AG04449 (cell line): ENCODE measurements at regions not wholly inside any gene's neighbourhood (a gene's known extent, or its start where the extent isn't known, plus 50 kb on each side); places are given as distances from the start of the nearest gene placed in this dataset.

Experiments
- CTCF ChIA-PET: fragments of 350-600 bp; formaldehyde crosslinking; extraction: SDS; loops from one replicate; lab custom pipeline; 2021; ENCODE audit warnings: antibody characterized with exemption; lab: Yijun Ruan, JAX
- POLR2A ChIA-PET: fragments of 400-600, 350-600 bp; formaldehyde crosslinking; extraction: SDS; loops from one replicate; lab custom pipeline; 2020; ENCODE audit warnings: antibody characterized with exemption, inconsistent platforms; lab: Yijun Ruan, JAX
- DNase-seq: peaks from one replicate; pipeline ENCODE4 v3.0.0-alpha.2; 2010; ENCODE audit warnings: low read depth, low spot score
- H3K4me3 ChIP-seq: 2 replicates; pipeline ENCODE4 v1.5.1; 2011; ENCODE audit warnings: low read depth, mild to moderate bottlenecking, control low read depth, low read length
- CTCF ChIP-seq: IDR thresholded peaks from one replicate; pipeline ENCODE4 v1.5.1; 2011; ENCODE audit warnings: mild to moderate bottlenecking, moderate library complexity, low read length, control low read depth, inconsistent platforms; ENCODE audit not compliant: insufficient read depth; ENCODE audit errors: missing control alignments

GRCh38 chr5:103498800-103499551, 63.6 kb downstream of the NUDT12 start:
- H3K4me3 ChIP-seq, result no peak overlapping the region
- TF ChIP-seq CTCF, result no peak
- CTCF ChIA-PET, result interaction anchor here (0.9 to 1.6 kb wide), 2 partner anchors 12 to 266 kb away, joined by 3 to 4 read pairs; no protein-coding TSS in a partner anchor
- POLR2A ChIA-PET, result no interaction called here
- DNase-seq, result no peak

DNA sequence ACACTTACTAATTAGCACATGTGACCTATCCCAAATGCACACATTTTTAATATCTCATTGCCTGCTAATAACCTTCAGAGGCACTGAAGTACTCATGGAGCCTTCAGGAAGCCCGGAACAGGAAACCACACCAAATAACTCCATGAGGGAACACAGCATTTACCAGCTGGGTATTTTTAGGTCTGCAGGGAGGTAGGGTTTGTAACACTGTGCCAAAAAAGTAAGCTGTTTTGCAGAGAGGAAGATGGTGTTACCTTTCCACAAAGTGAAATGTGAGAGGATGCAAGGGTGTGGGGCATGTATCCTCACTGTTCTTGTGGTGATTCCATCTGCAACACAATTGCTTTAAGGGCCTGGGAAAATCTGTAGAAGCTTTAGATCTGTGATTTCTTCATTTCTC, 64.4 kb downstream of the NUDT12 start:
- H3K4me3 ChIP-seq, result no peak overlapping the region
- no peak for TF ChIP-seq CTCF
- CTCF ChIA-PET, result interaction anchor here (0.9 to 1.6 kb wide), 2 partner anchors 11 to 265 kb away, joined by 3 to 4 read pairs; no protein-coding TSS in a partner anchor
- POLR2A ChIA-PET, result no interaction called here
- DNase-seq, result no peak

- POLR2A ChIA-PET, result no interaction called here
- TF ChIP-seq CTCF, result no peak
- CTCF ChIA-PET, result no interaction called here
- H3K4me3 ChIP-seq, result no peak overlapping the region
- DNase-seq, result no peak
Observed at GRCh38 chr5:103497781-103498180, 64.8 kb downstream of the NUDT12 start.

GRCh38 chr5:103490030-103490739, 72.4 kb downstream of the NUDT12 start:
- ChIA-PET POLR2A (no interaction called here), CTCF (interaction anchor here (7.4 kb wide), 1 partner anchor 15 kb away, joined by 62 read pairs; no protein-coding TSS in a partner anchor)
- TF ChIP-seq CTCF, result no peak
- no peak overlapping the region for H3K4me3 ChIP-seq
- no peak for DNase-seq

DNA sequence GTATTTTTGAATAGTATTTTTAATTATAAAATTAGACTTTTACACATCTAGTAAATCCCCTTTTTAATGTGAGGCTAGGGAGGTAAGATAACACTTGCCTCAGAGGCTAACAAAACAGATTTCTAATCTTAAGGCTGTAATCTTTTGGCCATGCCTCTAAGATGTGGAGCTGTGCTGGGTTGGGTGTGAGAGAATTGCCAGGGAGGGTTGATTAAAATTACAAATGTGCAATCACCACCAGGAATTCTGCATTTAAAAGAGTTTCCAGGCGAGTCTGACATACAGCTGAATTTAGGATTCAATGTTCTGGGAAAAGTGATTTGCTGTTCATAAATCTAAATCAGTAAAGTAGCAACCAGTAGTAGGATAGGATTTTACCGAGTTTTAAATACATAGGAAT, 73.3 kb downstream of the NUDT12 start:
- H3K4me3 ChIP-seq, result no peak overlapping the region
- POLR2A ChIA-PET, result no interaction called here
- CTCF ChIA-PET, result interaction anchor here (1.9 to 7.4 kb wide), 2 partner anchors 14 to 264 kb away, joined by 4 to 62 read pairs; no protein-coding TSS in a partner anchor
- DNase-seq, result no peak
- TF ChIP-seq CTCF, result no peak
